Activated naive CD8-positive, alpha-beta T cell treated with anti-CD3 and anti-CD28 coated beads, Interleukin-2, amount 50 U/mL, for 16 hours (primary cell): ENCODE measurements at regions not wholly inside any gene's neighbourhood (a gene's known extent, or its start where the extent isn't known, plus 50 kb on each side); places are given as distances from the start of the nearest gene placed in this dataset.
"Not testable (repeated sequence)": the region's sequence is repeated elsewhere in the genome, so short reads cannot be mapped to it uniquely, and the experiment has no call there.

ENCODE experiments used
- DNase-seq: peaks from one replicate; pipeline ENCODE4 v3.0.0-alpha.2; 2020; ENCODE audit warnings: low read depth, low spot score

DNA sequence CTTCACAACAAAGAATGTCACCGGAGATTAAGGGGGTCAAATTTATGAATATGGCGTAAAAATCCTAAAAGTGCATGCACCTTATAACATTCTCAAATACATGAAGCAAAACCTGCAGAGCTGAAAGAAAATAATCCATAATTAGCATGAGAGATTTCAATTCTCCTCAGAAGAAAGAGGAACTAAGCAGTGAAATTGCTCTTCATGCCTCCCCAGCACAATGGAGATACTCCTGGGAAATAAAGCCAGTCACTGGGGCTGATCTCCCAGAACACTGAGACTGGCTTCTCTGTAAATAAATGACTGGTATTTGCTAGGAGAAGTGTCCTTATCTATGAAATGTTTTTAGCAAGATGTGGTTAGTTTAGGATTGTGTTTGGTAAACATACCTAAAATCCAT, 68.1 kb downstream of the GOLGA6L6 start:
- DNase-seq = not testable (repeated sequence)

DNA sequence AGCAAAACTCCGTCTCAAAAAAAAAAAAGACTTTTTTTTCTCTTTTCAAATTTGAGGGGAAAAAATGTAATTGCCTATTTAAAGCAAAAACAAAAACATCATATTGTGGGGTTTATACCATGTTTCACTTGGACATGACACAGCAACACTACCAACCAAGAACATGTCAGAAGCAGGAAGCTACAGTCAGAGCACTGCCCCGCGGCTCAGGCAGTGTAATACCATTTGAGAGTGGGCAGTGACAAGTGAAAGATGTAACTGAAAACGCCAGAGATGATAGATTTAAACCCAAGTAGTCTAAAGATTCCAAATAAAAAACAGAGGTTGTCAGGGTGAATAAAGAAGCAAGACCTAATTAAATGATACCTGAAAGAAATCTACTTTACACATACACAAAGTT, 68.6 kb downstream of the GOLGA6L6 start:
- DNase-seq = not testable (repeated sequence)

DNA sequence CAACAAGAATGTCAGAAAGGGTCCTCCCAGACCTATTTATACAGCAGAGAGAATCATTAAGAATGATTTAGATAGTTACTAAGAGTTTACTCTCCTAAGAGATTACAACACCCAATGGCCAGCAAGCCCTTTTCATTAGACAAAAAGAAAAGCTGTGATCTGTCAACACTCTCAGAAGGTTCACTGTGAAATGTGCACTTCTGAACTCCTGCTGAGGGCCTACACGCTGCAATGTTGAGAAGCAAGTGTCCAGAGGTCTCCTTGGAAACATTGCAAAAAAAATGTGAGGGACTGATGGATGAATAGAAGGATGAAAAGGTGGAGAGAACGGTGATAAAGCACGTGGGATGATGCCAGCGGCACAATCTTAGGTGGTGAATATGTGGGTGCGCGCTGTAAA, 70.8 kb downstream of the GOLGA6L6 start:
- not testable (repeated sequence) for DNase-seq

DNA sequence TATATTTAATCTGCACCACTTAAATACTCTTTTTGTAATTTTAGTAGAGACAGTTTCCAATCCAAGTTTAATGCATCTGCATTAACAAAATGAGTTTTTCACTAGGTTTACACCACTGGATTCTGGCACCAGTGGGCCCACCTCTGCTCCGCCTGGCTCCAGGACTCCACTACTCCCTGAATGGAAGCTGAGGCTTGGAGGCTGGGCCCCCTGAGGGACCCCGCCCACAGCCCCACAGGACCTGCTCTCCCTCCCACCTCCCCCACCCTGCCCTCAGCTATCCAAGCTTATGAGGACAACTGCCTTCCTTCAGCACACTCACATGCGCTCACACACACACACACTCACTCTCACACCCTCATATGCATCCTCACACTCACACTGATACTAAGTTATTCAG, 100.5 kb downstream of the GOLGA6L6 start:
- not testable (repeated sequence) for DNase-seq

DNA sequence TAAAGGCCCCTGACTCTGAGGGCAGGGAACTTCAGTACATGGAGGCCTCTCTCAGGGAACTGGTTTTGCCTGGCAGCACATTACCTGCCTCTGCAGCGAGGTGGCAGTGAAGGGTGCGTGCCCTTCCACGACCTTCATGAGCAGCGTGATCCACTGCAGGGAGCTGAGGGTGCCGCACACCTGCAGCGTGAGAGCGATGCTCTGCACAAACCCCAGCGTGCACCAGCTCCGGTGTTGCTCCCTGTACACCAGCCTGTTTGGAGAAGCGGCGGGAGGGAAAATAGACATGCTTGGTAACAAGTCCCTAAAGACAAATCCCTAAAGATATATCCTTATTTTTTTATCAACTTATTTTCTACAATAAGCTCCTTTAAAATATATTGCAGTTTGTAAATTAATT, 101.2 kb downstream of the GOLGA6L6 start:
- not testable (repeated sequence) for DNase-seq

DNA sequence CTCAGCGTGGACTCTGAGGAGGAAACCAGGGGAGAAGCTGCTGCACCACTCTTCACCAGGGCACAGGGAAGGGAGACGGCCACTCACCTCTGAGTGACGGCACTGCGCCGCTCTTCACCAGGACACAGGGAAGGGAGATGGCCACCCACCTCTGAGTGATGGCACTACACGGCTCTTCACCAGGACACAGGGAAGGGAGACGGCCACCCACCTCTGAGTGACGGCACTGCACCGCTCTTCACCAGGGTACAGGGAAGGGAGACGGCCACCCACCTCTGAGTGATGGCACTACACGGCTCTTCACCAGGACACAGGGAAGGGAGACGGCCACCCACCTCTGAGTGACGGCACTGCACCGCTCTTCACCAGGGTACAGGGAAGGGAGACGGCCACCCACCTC, 102.5 kb downstream of the GOLGA6L6 start:
- DNase-seq = not testable (repeated sequence)

DNA sequence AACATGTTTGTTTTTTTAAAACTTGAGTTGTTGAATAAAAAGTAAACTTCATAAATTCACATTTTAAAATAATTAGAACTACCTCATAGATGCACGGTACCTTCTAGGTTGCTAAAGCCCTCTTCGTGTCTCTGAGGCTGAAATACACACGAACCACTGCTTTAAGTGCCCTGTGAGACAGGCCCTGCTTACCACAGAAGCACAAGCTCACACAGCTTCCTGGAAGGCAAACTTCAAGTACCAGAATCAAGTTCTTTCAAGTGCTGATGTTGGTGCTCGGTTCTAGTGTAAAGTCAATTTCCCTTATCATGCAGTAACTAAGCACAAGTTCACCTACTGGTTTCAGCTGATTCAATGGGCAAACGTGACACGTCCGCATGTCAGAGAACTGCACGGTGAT, 103.3 kb downstream of the GOLGA6L6 start:
- not testable (repeated sequence) for DNase-seq

DNA sequence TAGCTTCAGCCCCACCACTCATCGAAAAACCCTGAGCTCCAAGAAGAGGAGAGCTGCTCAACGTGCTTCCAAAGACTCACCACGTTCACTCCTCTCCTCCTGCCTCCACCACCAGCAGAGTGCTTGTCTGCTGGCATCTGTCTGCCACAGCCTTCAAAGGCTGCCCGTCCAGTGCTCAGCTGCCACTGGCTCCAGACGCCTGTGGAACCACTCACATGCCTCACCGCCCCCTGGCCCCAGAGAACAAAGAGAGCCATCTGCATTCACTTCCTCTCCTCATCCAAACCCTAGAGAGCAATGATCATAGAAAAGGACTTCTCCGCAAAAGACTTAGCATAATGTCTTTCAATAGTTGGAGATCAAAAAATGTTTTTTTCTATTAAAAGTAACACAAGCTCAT, 108.1 kb downstream of the GOLGA6L6 start:
- DNase-seq = not testable (repeated sequence)

DNA sequence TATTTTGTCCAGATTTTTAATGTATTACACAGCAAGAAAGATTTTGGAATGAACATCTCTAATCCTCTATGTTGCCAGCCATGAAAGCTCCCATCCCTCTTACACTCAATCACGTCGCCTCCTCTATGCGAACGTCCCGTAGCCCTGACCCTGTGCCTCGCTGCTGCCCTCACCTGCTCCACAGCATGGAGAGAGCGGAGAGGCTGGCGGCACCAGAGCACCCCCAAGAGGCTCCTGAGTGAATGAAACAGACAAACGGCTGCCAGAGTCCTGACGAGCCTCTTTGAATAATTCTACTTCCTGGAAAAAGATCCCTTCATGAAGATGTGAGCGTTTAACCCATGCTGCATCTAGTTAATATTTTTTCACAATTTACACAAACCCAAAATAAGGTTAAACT, 111.1 kb downstream of the GOLGA6L6 start:
- DNase-seq = not testable (repeated sequence)

DNA sequence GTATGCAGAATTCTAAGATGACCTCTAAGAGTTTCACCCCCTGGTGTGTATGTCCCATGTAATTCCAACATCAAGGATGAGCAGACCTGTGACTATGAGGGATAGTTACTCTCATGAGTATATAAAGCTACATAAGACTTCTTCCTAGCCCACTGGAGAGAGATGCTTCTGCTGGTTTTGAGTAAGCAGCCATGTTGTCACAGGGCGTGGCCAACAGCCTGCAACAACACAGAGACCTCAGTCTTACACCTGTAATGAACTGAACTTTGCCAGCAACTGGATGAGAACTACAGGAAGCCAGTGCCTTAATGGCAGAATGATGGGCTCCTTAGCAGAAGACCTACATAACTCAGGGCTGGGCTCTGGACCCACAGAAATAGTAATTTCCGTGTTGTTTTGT, 120.9 kb downstream of the GOLGA6L6 start:
- not testable (repeated sequence) for DNase-seq

DNA sequence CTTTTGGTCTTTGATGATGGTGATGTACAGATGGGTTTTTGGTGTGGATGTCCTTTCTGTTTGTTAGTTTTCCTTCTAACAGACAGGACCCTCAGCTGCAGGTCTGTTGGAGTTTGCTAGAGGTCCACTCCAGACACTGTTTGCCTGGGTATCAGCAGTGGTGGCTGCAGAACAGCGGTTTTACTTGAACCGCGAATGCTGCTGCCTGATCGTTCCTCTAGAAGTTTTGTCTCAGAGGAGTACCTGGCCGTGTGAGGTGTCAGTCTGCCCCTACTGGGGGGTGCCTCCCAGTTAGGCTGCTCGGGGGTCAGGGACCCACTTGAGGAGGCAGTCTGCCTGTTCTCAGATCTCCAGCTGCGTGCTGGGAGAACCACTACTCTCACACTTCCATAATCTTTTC, 125.0 kb downstream of the GOLGA6L6 start:
- not testable (repeated sequence) for DNase-seq

DNA sequence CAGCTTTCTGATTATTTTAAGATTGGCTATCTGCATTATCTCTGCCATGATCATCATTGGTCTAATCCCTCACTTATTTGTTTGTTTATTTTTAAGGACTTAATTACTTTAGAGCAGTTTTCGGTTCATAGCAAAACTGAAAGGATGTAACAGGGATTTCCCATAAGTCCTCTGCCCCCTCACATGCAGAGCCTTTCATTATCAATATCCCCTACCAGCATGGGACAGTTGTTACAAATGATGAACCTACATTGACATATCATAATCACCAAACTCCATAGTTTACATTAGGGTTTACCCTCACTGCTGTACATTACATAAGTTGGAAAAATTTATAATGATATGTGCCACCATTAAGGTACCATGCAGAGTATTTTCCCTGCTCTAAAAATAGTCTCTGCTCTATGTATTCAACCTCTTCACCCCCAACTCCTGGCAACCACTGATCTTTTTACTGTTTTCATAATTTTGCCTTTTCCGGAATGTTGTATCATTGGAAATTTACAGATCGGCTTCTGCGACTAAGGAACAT, 131.9 kb downstream of the GOLGA6L6 start:
- not testable (repeated sequence) for DNase-seq

DNA sequence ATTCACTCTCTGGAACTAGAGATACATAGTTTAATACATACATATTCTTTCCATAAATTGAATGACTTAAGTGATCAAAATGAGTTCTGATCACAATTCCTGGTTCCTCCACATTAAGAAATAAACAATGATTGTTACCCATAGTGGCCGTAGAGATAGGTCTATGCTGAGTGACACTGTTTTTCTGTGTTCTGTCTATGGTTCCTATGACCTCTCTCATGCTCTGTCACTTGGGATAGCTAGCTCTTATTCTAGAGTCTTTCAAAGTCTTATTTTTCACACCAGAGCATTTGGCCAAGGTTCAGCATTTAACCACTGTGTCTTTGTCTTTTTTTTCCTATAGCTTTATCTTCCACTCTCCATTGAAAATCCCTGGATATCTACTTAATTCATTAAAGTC, 132.4 kb downstream of the GOLGA6L6 start:
- DNase-seq = no peak

DNA sequence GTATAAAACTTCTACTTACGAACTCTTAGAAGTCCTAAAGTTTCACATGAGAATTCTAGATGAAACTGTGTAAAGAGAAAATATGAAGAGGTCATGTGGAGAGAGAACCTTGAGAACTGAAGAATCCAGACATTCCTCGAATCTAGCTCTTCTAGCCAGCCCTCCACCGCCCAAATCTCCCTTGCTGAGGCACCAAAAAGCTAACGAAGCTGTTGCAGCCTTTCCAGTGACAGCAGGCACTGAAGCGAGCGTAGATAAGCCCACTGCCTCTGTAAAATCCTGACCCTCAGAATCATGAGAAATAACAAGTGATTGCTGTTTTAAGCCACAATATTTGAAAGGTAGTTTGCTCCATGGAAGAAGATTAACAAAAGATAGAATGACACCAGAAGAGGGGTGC, 134.0 kb downstream of the GOLGA6L6 start:
- no peak for DNase-seq

DNA sequence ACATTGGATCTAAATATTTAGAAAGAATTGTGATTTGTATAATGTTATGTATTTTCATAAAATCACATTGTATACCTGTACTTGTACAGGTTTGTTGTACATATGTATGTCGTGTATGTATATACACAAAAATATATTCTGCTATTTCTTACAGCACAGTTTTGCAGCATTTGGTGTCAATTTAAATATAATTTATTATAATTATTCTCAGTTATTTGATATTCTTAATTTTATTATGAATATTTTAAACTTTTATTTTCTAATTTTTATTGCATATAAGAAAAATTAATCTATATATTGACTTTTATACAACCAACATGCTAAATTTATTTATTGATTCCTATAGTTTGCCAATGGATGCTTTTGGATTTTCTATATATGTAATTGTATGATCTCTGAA, 137.0 kb downstream of the GOLGA6L6 start:
- not testable (repeated sequence) for DNase-seq

DNA sequence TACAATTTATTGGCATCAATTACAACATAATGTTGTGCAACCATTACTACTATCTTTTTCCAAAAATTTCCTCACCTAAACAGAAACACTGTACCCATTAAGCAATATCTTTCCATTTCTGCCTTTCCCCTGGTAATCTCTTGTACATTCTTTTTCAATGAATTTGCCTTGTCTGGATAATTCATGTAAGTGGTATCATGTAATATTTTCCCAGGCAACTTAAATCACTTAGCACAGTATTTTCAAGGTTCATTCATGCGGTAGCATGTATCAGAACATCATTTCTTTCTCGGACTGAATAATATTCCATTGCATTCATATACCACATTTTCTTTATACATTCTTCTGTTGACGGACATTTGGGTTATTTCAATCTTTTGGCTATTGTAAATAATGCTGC, 139.0 kb downstream of the GOLGA6L6 start:
- DNase-seq = not testable (repeated sequence)

DNA sequence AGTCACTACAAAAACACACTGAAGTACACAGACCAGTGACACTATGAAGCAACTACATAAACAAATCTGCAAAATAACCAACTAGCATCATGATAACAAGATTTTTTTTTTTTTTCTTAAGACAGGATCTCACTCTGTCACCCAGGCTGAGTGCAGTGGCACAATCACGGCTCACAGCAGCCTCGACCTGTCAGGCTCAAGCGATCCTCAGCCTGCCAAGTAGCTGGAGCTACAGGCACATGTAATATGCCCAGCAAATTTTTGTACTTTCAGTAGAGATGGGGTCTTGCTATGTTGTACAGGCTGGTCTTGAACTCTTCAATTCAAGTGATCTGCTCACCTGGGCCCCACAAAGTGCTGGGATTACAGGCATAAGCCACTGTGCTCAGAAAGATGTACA, 140.5 kb downstream of the GOLGA6L6 start:
- not testable (repeated sequence) for DNase-seq

DNA sequence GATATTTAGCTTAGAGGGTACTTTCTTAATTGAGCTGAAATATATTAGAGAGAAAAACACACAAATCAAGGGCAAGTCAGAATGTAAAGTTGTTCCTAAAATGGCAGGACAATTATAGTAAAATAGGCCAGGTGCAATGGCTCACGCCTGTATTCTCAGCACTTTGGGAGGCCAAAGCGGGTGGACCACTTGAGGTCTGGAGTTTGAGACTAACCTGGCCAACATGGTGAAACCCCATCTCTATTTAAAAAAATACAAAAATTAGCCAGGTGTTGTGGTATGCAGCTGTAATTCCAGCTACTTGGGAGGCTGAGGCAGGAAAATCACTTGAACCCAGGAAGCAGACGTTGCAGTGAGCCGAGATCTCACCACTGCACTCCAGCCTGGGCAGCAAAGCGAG, 142.9 kb downstream of the GOLGA6L6 start:
- DNase-seq = not testable (repeated sequence)

DNA sequence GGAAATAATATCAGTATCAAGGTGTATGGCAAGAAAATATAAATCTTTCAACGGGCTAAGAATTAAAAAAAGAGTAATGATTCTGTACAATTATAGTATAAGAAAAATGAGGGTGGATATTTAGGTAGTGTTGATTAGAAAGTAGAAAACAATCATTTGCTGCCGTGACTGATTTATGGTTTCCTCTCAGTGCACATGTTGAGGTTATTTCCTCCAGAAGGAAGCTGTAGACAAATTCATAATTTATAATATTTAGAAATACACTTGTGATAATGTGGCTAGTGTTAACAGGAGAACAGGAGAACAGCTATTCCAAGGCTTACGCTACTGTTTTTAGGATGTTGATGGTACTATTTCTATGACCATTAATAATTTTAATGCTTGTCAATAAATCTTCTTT, 153.4 kb downstream of the GOLGA6L6 start:
- DNase-seq = not testable (repeated sequence)

DNA sequence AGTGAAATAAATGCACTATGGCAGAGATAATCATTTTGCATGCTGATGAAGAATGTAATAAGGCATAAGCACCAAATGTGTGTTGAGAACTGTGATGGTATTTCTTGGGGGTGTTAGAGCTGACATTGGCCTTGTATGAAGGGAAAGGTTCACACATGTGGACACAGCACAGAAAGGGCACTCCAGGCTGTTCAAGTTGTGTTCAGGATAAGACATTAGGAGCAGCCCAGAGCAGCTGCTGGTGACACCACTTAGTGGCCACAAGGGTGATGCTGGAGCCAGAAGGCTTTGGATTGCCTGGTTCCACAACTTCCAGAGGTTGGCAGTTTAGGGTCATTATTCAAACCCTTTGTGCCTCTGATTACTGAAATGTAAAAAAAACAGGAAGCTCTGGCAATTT, 155.4 kb downstream of the GOLGA6L6 start:
- no peak for DNase-seq

DNA sequence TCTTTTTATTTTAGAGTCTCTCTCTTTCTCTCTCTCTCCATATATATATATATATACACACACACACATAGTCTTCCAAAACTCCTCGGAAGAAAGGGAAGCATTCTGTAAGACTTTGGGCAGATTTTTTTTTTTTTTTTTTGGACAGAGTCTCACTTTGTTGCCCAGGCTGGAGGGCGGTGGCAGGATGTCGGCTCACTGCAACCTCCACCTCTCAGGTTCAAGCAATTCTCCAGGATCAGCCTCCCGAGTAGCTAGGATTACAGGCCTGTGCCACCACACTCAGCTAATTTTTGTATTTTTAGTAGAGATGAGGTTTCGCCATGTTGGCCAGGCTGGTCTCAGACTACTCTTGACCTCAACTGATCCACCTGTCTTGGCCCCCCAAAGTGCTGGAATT, 161.4 kb downstream of the GOLGA6L6 start:
- not testable (repeated sequence) for DNase-seq

DNA sequence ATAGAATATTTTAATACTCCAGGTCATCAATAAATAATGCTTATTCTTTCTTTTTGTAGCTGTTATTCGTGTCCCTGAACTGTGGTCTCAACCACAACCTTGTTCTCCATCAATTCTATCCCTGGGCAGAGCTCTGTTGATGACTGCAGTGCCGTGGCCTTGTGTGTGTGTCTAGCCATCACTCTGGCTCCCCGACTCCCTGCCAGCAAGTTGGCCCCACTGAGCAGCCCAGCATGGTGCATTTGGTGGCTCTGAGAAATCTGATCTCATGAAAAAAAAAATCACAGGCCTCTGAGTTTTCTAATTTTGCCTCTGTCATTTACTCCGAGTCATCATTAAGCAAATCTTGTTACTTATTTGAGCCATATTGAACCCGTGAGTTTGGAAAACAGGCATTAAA, 164.7 kb downstream of the GOLGA6L6 start:
- DNase-seq = no peak

DNA sequence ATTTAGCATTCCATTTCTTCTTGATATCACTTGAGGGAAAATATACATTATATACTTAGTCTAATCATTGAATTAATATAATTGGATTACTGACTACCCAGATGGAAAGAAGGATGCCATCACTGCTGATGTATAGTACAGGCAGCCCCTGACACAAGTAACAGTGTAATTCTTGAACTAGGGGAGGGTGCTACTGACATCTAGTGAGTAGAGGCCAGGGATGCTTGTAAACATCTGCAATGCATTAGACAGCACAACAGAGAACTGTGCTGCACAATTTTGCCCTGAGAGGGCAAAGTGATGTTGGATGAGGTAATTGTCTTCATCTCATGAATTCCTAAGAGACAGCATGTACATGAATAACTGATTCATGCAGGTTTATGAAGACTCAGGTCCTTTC, 169.2 kb downstream of the GOLGA6L6 start:
- not testable (repeated sequence) for DNase-seq

DNA sequence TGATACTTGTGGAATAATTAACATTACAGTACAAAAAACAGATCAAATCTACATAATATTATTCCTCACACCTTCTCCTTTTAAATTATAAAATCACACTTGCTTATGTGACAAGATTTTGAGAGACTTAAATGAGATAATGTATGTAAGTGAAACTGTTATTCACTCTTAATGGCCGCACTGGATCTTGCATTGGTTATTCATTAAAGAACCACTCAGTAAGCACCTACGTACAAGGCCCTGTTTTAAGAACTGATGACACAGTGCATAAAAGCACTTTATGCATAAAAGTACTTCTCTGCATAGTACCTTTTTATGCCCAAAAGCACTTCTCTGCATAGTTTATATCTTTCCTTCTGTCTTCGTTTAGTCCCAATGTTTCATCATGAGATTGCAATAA, 172.1 kb downstream of the GOLGA6L6 start:
- DNase-seq = no peak
